HG02970 (cell line): ENCODE measurements at regions not wholly inside any gene's neighbourhood (a gene's known extent, or its start where the extent isn't known, plus 50 kb on each side); places are given as distances from the start of the nearest gene placed in this dataset.

Experiments
- ATAC-seq: cut with Tn5 transposase; IDR thresholded peaks from one replicate; pipeline ENCODE4 v1.9.1; 2021; ENCODE audit warnings: mild to moderate bottlenecking, moderate library complexity, moderate number of reproducible peaks; ENCODE audit not compliant: unreplicated experiment, low FRiP score

GRCh38 chrX:39984191-39984956, 113.4 kb downstream of the BCOR start:
- no peak for ATAC-seq

GRCh38 chrX:39985071-39985470, 112.7 kb downstream of the BCOR start:
- ATAC-seq = no peak

- no peak for ATAC-seq
Measured at GRCh38 chrX:39985551-39985950, 112.2 kb downstream of the BCOR start.

GRCh38 chrX:39988496-39988895, 109.3 kb downstream of the BCOR start:
- no peak for ATAC-seq

GRCh38 chrX:39990388-39990787, 107.4 kb downstream of the BCOR start:
- no peak for ATAC-seq

- no peak for ATAC-seq
Measured at GRCh38 chrX:39992300-39992699, 105.5 kb downstream of the BCOR start.

- no peak for ATAC-seq
Measured at GRCh38 chrX:39995457-39995856, 102.3 kb downstream of the BCOR start.

GRCh38 chrX:39996536-39996935, 101.2 kb downstream of the BCOR start:
- no peak for ATAC-seq

- ATAC-seq = no peak
Measured at GRCh38 chrX:39998636-39999406, 98.9 kb downstream of the BCOR start.
